ENCODE measurements at regions not wholly inside any gene's neighbourhood (a gene's known extent, or its start where the extent isn't known, plus 50 kb on each side); places are given as distances from the start of the nearest gene placed in this dataset.

DNA sequence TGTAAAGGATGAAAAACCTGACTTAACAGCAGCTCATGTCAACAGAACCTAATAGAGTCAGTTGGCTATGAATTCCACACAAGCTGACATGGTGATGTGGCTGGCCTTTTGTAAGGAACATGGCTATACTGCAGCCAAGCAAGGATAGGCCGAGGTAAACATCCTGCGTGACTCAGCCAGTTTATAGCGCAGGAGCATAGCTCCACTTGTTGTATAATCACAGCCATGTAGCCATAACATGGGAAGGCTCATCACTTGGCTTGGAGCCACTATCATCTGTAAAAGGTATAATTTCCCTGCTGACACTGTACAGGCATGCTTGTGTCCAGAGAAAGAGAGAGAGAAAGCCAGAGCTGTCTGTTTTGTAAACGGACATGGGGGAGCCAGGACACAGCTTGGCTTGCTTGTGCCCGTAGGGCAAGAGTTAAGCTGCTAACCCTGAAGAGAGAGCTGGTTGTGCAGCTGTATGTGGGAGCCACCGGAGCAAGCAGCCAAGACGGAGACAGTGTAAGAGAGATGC lies 104.4 kb upstream of the PLET1 start:
- H3K9ac ChIP-seq (ENCODE audit: insufficient read depth, low read length, poor library complexity, severe bottlenecking), result no peak overlapping the region
- no peaks in the 10 kb centered on the region for H3K9me3 Mint-ChIP-seq
- 96% methylated on average over 4 of the region's 7 CpGs for WGBS (ENCODE audit: insufficient coverage)
- no peak for DNase-seq
- H3K27ac ChIP-seq (ENCODE audit: low read depth in 1 of 2, low read length in 2 of 2), result no peak overlapping the region
- no peaks in the 10 kb centered on the region for H4K20me1 ChIP-seq (ENCODE audit: insufficient read depth, low read length)
- H3K36me3 Mint-ChIP-seq, result no peaks in the 10 kb centered on the region
- H3K4me1 ChIP-seq (ENCODE audit: control insufficient read depth in 1 of 2, insufficient read depth in 2 of 2, low read length in 2 of 2), result no peaks in the 10 kb centered on the region
- no peaks in the 10 kb centered on the region for H3K27me3 ChIP-seq (ENCODE audit: control insufficient read depth in 2 of 2, insufficient read depth in 2 of 2, low read length in 2 of 2)
- H3K9me3 ChIP-seq (replicated peaks in 1 of 2; ENCODE audit: control insufficient read depth in 1 of 2, insufficient read depth in 1 of 2, low read length in 2 of 2), result no peaks in the 10 kb centered on the region
- no peaks in the 10 kb centered on the region for H3K36me3 ChIP-seq (replicated peaks in 1 of 2; ENCODE audit: control insufficient read depth in 1 of 2, insufficient read depth in 2 of 2, low read length in 2 of 2)
- intact Hi-C loops (cut with micrococcal nuclease), result no loop called here
- H3K4me1 Mint-ChIP-seq, result no peaks in the 10 kb centered on the region
- no peaks in the 10 kb centered on the region for H3K79me2 ChIP-seq (ENCODE audit: insufficient read depth, low read length)
- no peak overlapping the region for H3K27ac Mint-ChIP-seq
- TF ChIP-seq, protein P1, sequence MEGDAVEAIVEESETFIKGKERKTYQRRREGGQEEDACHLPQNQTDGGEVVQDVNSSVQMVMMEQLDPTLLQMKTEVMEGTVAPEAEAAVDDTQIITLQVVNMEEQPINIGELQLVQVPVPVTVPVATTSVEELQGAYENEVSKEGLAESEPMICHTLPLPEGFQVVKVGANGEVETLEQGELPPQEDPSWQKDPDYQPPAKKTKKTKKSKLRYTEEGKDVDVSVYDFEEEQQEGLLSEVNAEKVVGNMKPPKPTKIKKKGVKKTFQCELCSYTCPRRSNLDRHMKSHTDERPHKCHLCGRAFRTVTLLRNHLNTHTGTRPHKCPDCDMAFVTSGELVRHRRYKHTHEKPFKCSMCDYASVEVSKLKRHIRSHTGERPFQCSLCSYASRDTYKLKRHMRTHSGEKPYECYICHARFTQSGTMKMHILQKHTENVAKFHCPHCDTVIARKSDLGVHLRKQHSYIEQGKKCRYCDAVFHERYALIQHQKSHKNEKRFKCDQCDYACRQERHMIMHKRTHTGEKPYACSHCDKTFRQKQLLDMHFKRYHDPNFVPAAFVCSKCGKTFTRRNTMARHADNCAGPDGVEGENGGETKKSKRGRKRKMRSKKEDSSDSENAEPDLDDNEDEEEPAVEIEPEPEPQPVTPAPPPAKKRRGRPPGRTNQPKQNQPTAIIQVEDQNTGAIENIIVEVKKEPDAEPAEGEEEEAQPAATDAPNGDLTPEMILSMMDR (IDR thresholded peaks at IDR 0.05), result no peak
- no peak overlapping the region for H3K4me2 ChIP-seq (replicated peaks; ENCODE audit: extremely low read depth, low read length, poor library complexity, severe bottlenecking)
- H3K27me3 Mint-ChIP-seq (ENCODE audit: low read depth in 3 of 3), result peaks cover 1 to 6% (median 2%) of the 10 kb centered on the region in 3 donors
- no peak overlapping the region for H3K4me3 ChIP-seq (replicated peaks in 1 of 3; ENCODE audit: low read depth in 2 of 3, low read length in 3 of 3)
- H2AFZ ChIP-seq (ENCODE audit: insufficient read depth, low read depth, low read length, poor library complexity, severe bottlenecking), result no peak overlapping the region
- H3K4me3 Mint-ChIP-seq, result no peak overlapping the region

DNA sequence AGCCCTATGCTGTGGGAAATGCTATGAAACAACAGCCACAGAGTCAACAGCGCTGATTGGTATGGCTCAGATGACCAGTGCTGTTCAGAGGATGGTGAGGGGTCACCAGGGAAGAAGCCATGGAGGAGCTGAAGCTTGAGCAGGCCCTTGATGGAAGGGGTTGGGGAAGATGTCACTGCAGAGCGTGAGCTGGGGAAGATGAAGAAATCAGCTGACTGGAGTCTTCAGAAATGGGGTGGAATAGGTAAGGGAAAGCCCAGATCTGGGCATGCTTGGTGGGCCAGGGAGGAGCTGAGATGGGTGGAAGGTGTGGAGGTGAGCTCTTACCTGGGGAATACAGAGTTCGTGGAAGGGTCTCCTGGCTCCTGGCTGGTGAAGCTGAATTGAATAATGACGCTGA lies 105.4 kb upstream of the PLET1 start:
- Histone ChIP-seq H3K79me2 (ENCODE audit: insufficient read depth, low read length) (no peaks in the 10 kb centered on the region), H3K4me2 (replicated peaks; ENCODE audit: extremely low read depth, low read length, poor library complexity, severe bottlenecking) (no peak overlapping the region), H3K4me1 (ENCODE audit: control insufficient read depth in 1 of 2, insufficient read depth in 2 of 2, low read length in 2 of 2) (no peaks in the 10 kb centered on the region), H3K9ac (ENCODE audit: insufficient read depth, low read length, poor library complexity, severe bottlenecking) (no peak overlapping the region), H3K27me3 (ENCODE audit: control insufficient read depth in 2 of 2, insufficient read depth in 2 of 2, low read length in 2 of 2) (no peaks in the 10 kb centered on the region), H2AFZ (ENCODE audit: insufficient read depth, low read depth, low read length, poor library complexity, severe bottlenecking) (no peak overlapping the region), H3K27ac (ENCODE audit: low read depth in 1 of 2, low read length in 2 of 2) (no peak overlapping the region), H3K36me3 (replicated peaks in 1 of 2; ENCODE audit: control insufficient read depth in 1 of 2, insufficient read depth in 2 of 2, low read length in 2 of 2) (no peaks in the 10 kb centered on the region), H4K20me1 (ENCODE audit: insufficient read depth, low read length) (no peaks in the 10 kb centered on the region), H3K9me3 (replicated peaks in 1 of 2; ENCODE audit: control insufficient read depth in 1 of 2, insufficient read depth in 1 of 2, low read length in 2 of 2) (no peaks in the 10 kb centered on the region), H3K4me3 (replicated peaks in 1 of 3; ENCODE audit: low read depth in 2 of 3, low read length in 3 of 3) (no peak overlapping the region)
- DNase-seq, result no peak
- intact Hi-C loops (cut with micrococcal nuclease), result no loop called here
- H3K27ac Mint-ChIP-seq, result peak overlapping the region in 1 of 7 donors; percentile 20
- H3K4me3 Mint-ChIP-seq, result no peak overlapping the region
- 96% methylated on average over 4 of the region's 4 CpGs for WGBS (ENCODE audit: insufficient coverage)
- peaks cover 0 to 6% (median 1%) of the 10 kb centered on the region in 3 donors for H3K27me3 Mint-ChIP-seq (ENCODE audit: low read depth in 3 of 3)
- H3K4me1 Mint-ChIP-seq, result no peaks in the 10 kb centered on the region
- H3K9me3 Mint-ChIP-seq, result peaks cover 0 to 2% (median under 1%) of the 10 kb centered on the region in 7 donors
- TF ChIP-seq, protein P1 (IDR thresholded peaks at IDR 0.05), result no peak
- no peaks in the 10 kb centered on the region for H3K36me3 Mint-ChIP-seq
